ENCODE measurements at regions not wholly inside any gene's neighbourhood (a gene's known extent, or its start where the extent isn't known, plus 50 kb on each side); places are given as distances from the start of the nearest gene placed in this dataset.

- no peak for FAIRE-seq
- DNase-seq (ENCODE audit: low spot score), result no peak
Observed at GRCh38 chr10:3016016-3016415, 51.3 kb upstream of the PFKP start.

GRCh38 chr10:3014968-3015367, 52.4 kb upstream of the PFKP start:
- no peak for FAIRE-seq
- DNase-seq (ENCODE audit: low spot score), result no peak

GRCh38 chr10:3012223-3012622, 55.1 kb upstream of the PFKP start:
- FAIRE-seq, result no peak

GRCh38 chr10:3010816-3011460, 56.4 kb upstream of the PFKP start:
- no peak for FAIRE-seq
- DNase-seq (ENCODE audit: low spot score), result no peak

More at GRCh38 chr10:3012223-3012622, 55.1 kb upstream of the PFKP start:
- no peak for DNase-seq (ENCODE audit: low spot score)

GRCh38 chr10:3010334-3010733, 57.0 kb upstream of the PFKP start:
- FAIRE-seq (no peak), DNase-seq (ENCODE audit: low spot score) (no peak)

GRCh38 chr10:3009341-3009740, 58.0 kb upstream of the PFKP start:
- no peak for DNase-seq (ENCODE audit: low spot score)
- FAIRE-seq, result no peak

- DNase-seq (ENCODE audit: low spot score) (no peak), FAIRE-seq (no peak)
Observed at GRCh38 chr10:3008518-3009195, 58.7 kb upstream of the PFKP start.

GRCh38 chr10:3006607-3007006, 60.7 kb upstream of the PFKP start:
- no peak for DNase-seq (ENCODE audit: low spot score)
- FAIRE-seq, result no peak

GRCh38 chr10:3006093-3006492, 61.3 kb upstream of the PFKP start:
- no peak for FAIRE-seq
- DNase-seq (ENCODE audit: low spot score), result no peak

GRCh38 chr10:3002304-3002703, 65.0 kb upstream of the PFKP start:
- no peak for FAIRE-seq

GRCh38 chr10:3000048-3000447, 67.3 kb upstream of the PFKP start:
- FAIRE-seq, result no peak
- no peak for DNase-seq (ENCODE audit: low spot score)

More at GRCh38 chr10:3002304-3002703, 65.0 kb upstream of the PFKP start:
- no peak for DNase-seq (ENCODE audit: low spot score)

GRCh38 chr10:2994221-2994961, 73.0 kb upstream of the PFKP start:
- FAIRE-seq (no peak), DNase-seq (ENCODE audit: low spot score) (no peak)

- DNase-seq (ENCODE audit: low spot score) (no peak), FAIRE-seq (no peak)
Observed at GRCh38 chr10:2993636-2994035, 73.7 kb upstream of the PFKP start.

- FAIRE-seq, result no peak
- DNase-seq (ENCODE audit: low spot score), result no peak
Observed at GRCh38 chr10:2992401-2993198, 74.7 kb upstream of the PFKP start.

- DNase-seq (ENCODE audit: low spot score) (no peak), FAIRE-seq (no peak)
Observed at GRCh38 chr10:2990764-2991163, 76.6 kb upstream of the PFKP start.

- DNase-seq (ENCODE audit: low spot score), result no peak
- no peak for FAIRE-seq
Observed at GRCh38 chr10:2989292-2989947, 77.9 kb upstream of the PFKP start.

GRCh38 chr10:2987185-2987768, 80.1 kb upstream of the PFKP start:
- FAIRE-seq (no peak), DNase-seq (ENCODE audit: low spot score) (no peak)

GRCh38 chr10:2986391-2986801, 81.0 kb upstream of the PFKP start:
- no peak for FAIRE-seq
- no peak for DNase-seq (ENCODE audit: low spot score)

- DNase-seq (ENCODE audit: low spot score), result peak; percentile 25
- FAIRE-seq, result no peak
Observed at GRCh38 chr10:2985729-2986232, 81.6 kb upstream of the PFKP start.

GRCh38 chr10:2984682-2985081, 82.7 kb upstream of the PFKP start:
- FAIRE-seq (no peak), DNase-seq (ENCODE audit: low spot score) (no peak)

GRCh38 chr10:2982146-2982545, 85.2 kb upstream of the PFKP start:
- FAIRE-seq (no peak), DNase-seq (ENCODE audit: low spot score) (no peak)

Data from urothelium cell line (cell line).